T47D (cell line): ENCODE measurements at regions not wholly inside any gene's neighbourhood (a gene's known extent, or its start where the extent isn't known, plus 50 kb on each side); places are given as distances from the start of the nearest gene placed in this dataset.
"Not testable (repeated sequence)": the region's sequence is repeated elsewhere in the genome, so short reads cannot be mapped to it uniquely, and the experiment has no call there.

Source experiments
- DNase-seq, 2 experiments: peaks; one replicate each; pipeline versions ENCODE4 v3.0.0 to v3.0.0-alpha.2; 2011 to 2012; ENCODE audit warnings: low read depth in 1 of 2, low spot score in 1 of 2
- JUND ChIP-seq: IDR thresholded peaks from 2 replicates; pipeline ENCODE4 v1.6.1; 2012; ENCODE audit warnings: low read depth
- in situ Hi-C: cut with HindIII; loops from 2 replicates; pipeline ENCODE4 v1.10.0; 2016; ENCODE audit warnings: low sequenced_read_pairs, low pct_unique_long_range_greater_than_20kb

GRCh38 chr12:89212339-89212771 is 139.9 kb downstream of the DUSP6 start:
- no peak for TF ChIP-seq JUND
- DNase-seq, result no peak
- in situ Hi-C loops, result no loop called here

DNA sequence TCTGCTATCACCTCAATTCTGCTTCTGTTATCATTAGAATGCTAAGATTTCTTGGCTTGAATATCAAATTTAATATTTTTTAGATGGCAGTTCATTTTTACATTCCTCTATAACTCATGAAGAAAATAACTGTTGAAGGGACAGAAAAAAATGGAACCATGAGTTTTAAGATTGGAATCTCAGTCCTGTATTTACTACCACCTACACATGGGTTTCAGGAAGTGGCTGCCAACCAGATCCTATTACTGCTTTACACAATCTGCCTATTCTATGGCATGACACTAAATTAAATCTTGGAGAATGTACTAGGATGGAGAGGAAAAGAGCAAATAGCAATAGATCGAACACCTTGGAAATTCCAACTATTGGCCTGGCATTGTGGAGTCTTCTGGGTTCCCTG is 140.8 kb downstream of the DUSP6 start:
- DNase-seq, result no peak
- in situ Hi-C loops, result no loop called here
- no peak for TF ChIP-seq JUND

- no peak for TF ChIP-seq JUND
Measured at GRCh38 chr12:89210277-89210676, 142.0 kb downstream of the DUSP6 start.

DNA sequence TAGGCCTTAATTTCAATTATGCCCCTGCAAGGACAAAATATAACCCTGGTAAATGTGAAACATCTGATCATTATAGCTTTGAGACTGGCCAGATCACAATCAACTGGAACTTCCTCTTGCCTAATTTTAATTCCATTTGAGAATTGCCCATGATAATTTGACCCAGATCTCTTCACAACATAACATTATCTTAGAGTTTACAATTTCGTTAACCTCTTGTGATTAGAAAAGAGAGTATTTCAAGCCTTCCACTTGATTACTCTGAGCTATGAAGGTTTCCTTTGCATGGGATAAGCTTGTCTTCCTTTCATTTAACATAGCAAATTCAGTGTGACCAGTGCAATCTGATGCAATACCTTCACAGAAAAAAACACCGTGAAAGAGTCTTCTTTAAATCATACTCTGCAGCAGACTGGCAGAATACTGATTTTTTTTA is 143.6 kb downstream of the DUSP6 start:
- TF ChIP-seq JUND, result no peak
- in situ Hi-C loops, result no loop called here
- DNase-seq, result no peak

More at GRCh38 chr12:89210277-89210676, 142.0 kb downstream of the DUSP6 start:
- in situ Hi-C loops, result no loop called here
- DNase-seq, result no peak

DNA sequence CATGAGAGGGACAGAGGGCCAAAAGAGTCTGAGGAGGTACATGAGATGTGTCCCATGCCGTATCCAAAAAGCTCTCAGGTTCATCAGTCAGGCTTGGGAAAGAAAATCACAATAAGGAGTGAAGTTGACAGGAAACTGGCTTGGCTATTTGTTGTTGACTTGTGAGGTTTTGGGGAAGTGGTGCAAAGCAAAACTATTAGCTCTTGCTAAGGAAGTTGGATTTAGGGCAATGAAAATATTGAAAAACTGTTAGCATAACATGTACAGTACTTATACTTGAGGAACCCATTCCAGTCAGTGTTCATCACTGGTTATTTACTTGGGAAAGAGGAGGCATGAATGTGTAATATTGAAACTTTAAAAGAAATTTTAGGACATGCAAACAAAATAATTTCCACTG is 145.9 kb downstream of the DUSP6 start:
- DNase-seq, result no peak
- no peak for TF ChIP-seq JUND
- in situ Hi-C loops, result no loop called here

DNA sequence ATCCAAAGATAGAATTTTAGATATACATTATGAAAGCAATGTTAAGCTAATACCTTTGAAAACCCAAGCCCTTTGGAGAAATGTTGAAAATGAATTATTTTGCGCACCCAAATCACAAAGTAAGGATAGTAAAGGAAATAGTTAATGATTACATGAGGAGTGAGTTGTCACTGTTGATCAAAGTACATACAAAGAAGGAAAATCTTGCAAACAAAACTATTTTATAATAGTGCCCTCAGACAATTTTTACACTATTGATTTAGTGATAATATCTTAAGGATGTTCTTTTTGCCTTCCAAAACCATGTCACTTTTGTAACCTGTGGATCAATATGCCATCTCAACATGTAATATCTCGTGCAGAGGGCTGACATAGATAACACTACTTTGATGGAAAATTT is 146.8 kb downstream of the DUSP6 start:
- no peak for DNase-seq
- in situ Hi-C loops, result no loop called here
- no peak for TF ChIP-seq JUND

- no peak for TF ChIP-seq JUND
- DNase-seq, result no peak
- in situ Hi-C loops, result no loop called here
Measured at GRCh38 chr12:89203144-89203543, 149.2 kb downstream of the DUSP6 start.

GRCh38 chr12:89200217-89200616 is 152.1 kb downstream of the DUSP6 start:
- no peak for TF ChIP-seq JUND
- DNase-seq, result no peak
- in situ Hi-C loops, result no loop called here

DNA sequence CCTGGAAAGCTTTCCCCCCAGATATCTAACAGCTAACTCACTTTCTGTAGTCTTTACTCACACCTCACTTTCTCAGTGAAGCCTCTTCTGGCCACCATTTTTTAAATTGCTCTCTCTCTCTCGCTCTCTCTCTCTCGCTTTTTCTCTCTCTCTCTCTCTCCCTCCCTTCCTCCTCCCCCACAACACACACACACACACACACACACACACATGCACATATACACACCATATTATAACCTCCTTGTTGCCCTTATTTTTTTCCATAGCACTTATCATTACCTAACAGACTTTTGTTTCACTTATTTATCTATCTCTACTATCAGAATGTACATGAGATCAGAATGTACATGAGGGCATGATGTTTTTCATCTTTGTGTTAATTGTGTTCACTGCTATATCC is 156.8 kb downstream of the DUSP6 start:
- in situ Hi-C loops, result no loop called here
- DNase-seq, result no peak
- TF ChIP-seq JUND, result no peak

DNA sequence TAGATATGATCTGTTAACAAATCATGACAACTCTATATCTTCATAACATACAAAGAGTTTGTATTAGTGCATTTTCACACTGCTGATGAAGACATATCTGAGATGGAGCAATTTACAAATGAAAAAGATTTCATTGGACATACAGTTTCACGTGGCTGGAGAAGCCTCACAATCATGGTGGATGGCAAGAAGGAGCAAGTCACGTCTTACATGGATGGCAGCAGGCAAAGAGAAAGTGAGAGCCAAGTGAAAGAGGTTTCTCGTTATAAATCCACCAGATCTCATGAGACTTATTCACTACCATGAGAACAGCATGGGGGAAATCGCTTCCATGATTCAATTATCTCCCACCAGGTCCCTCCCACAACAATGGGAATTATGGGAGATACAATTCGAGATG is 157.6 kb downstream of the DUSP6 start:
- in situ Hi-C loops, result no loop called here
- no peak for TF ChIP-seq JUND
- no peak for DNase-seq

- peak; percentile 68; the same call in 1 of the 2 replicates for TF ChIP-seq JUND
- in situ Hi-C loops, result no loop called here
- DNase-seq, result peak in 1 of 2 experiments; percentile 66
Measured at GRCh38 chr12:89192429-89192828, 159.9 kb downstream of the DUSP6 start.

DNA sequence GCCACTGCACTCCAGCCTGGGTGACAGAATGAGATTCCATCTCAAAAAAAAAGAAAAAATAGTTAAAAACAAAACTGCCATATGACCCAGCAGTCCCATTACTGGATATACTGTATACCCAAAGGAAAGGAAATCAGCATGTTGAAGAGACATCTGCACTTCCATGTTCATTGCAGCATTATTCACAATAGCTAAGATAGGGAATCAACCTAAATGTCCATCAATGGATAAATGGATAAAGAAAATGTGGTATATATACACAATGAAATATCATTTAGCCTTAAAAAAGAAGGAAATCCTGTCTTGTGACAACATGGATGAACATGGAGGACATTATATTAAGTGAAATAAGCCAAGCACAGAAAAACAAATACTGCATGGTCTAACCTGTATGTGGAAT is 160.7 kb downstream of the DUSP6 start:
- in situ Hi-C loops, DNase-seq: not testable (repeated sequence)

DNA sequence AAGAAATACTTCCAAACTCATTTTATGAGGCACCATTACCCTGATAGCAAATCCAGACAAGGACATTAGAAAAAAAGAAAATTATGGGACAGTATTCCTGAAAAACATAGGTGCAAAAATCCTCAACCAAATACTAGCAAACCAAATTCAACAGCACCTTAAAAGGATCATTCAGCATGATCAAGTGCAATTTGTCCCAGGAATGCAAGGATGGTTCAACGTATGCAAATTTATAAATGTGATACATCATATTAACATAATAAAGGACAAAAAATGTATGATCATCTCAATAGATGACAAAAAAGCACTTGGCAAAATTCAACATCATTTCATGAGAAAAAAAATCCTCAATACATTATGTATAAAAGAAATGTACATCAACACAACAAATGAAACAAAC is 162.9 kb downstream of the DUSP6 start:
- no peak for TF ChIP-seq JUND
- in situ Hi-C loops, result no loop called here
- DNase-seq, result no peak

- no peak for DNase-seq
- in situ Hi-C loops, result no loop called here
- no peak for TF ChIP-seq JUND
Measured at GRCh38 chr12:89187507-89187906, 164.8 kb downstream of the DUSP6 start.
